Activated CD4-positive, alpha-beta memory T cell treated with anti-CD3 and anti-CD28 coated beads, Interleukin-2, amount 10 ng/mL, durations not matched to agents 7 days and 5 days (primary cell): ENCODE measurements at regions not wholly inside any gene's neighbourhood (a gene's known extent, or its start where the extent isn't known, plus 50 kb on each side); places are given as distances from the start of the nearest gene placed in this dataset.
"Not testable (repeated sequence)": the region's sequence is repeated elsewhere in the genome, so short reads cannot be mapped to it uniquely, and the experiment has no call there.

ENCODE experiments used
- CTCF ChIA-PET: fragments of 350-600 bp; sonication (Branson Sonifier 250); formaldehyde crosslinking; loops from one replicate; lab custom pipeline; 2021; ENCODE audit warnings: antibody characterized with exemption, inconsistent platforms; lab: Charles Lee
- POLR2A ChIA-PET: fragments of 350-600 bp; sonication (Branson Sonifier 250); formaldehyde crosslinking; loops from one replicate; lab custom pipeline; 2021; ENCODE audit warnings: antibody characterized with exemption; lab: Charles Lee
- DNase-seq: peaks from one replicate; pipeline ENCODE4 v3.0.0-alpha.2; 2020
- H3K27ac Mint-ChIP-seq: one replicate; pipeline ENCODE4 v1.8.0; 2021; ENCODE audit warnings: mild to moderate bottlenecking, mixed read lengths
- H3K27me3 Mint-ChIP-seq: one replicate; pipeline ENCODE4 v1.8.0; 2021; ENCODE audit warnings: mixed read lengths
- H3K36me3 Mint-ChIP-seq: one replicate; pipeline ENCODE4 v1.8.0; 2021; ENCODE audit warnings: low read depth, mixed read lengths
- H3K4me1 Mint-ChIP-seq: one replicate; pipeline ENCODE4 v1.8.0; 2021; ENCODE audit warnings: mixed read lengths
- H3K4me3 Mint-ChIP-seq: one replicate; pipeline ENCODE4 v1.8.0; 2021; ENCODE audit warnings: mild to moderate bottlenecking, mixed read lengths
- H3K9me3 Mint-ChIP-seq: one replicate; pipeline ENCODE4 v1.8.0; 2021; ENCODE audit warnings: mixed read lengths

GRCh38 chr15:34493001-34493400, 55.4 kb upstream of the GOLGA8A start:
- Mint-ChIP-seq H3K27me3 (peaks cover 59% of the 10 kb centered on the region), H3K36me3 (peaks cover 5% of the 10 kb centered on the region), H3K4me3 (no peak overlapping the region), H3K9me3 (peaks cover 5% of the 10 kb centered on the region), H3K4me1 (peaks cover 2% of the 10 kb centered on the region), H3K27ac (no peak overlapping the region)
- ChIA-PET POLR2A (interaction anchor here (1.4 kb wide), 1 partner anchor 22 kb away, joined by 3 read pairs; no protein-coding TSS in a partner anchor), CTCF (no interaction called here)
- DNase-seq = no peak

DNA sequence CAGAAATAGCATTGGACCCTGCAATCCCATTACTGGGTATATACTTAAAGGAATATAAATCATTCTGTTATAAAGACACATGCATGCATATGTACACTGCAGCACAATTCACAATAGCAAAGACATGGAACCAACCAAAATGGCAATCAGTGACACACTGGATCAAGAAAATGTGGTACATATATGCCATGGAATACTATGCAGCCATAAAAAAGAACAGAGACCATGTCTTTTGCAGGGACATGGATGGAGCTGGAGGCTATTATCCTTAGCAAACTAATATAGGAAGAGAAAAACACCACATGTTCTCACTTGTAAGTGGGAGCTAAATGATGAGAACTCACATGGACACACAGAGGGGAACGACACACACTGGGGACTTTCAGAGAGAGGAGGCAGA, 53.9 kb upstream of the GOLGA8A start:
- H3K9me3 Mint-ChIP-seq, H3K36me3 Mint-ChIP-seq, H3K27ac Mint-ChIP-seq, H3K4me1 Mint-ChIP-seq, DNase-seq, CTCF ChIA-PET, POLR2A ChIA-PET, H3K4me3 Mint-ChIP-seq: not testable (repeated sequence)
- H3K27me3 Mint-ChIP-seq = peaks cover 50% of the 10 kb centered on the region

DNA sequence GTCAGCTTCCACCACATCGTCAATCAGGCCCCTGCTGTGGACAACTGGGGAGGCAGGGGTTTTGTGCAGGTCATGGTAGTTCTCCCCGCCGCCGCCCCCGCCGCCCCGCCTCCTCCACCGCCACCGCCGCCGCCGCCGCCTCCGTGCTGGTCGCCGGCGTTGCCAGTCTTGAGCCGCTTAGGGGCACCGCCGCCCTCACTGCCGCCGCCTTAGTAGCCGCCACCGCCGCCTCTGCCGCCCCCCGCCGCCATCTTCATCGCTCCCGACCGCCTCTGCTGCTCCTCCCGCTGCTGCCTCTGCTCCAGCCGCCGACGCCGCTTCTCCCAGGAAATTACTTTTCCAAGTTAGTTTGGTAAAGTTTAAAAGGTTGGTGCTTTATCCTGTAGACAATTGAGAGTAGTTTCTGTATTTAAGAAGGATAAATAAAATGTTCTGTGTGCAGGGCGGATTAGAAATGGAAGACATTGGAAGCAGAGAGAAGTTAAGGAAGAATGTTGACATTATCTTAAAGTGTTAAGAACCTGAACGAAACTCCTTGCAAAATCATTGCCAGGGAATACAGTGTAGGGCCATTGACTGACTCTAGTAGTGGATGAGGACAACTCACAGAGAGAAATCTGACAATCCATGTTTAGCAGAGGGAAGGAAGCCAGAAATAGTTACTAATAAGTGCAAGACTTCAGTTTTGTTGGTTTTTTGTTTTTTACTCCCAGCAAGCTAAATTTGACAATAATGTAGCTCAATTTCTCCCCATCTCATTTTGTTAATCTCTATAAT, 53.0 kb upstream of the GOLGA8A start:
- no peak overlapping the region for H3K27ac Mint-ChIP-seq
- H3K4me3 Mint-ChIP-seq = no peak overlapping the region
- no peak for DNase-seq
- POLR2A ChIA-PET = no interaction called here
- peaks cover 5% of the 10 kb centered on the region for H3K9me3 Mint-ChIP-seq
- peaks cover 5% of the 10 kb centered on the region for H3K36me3 Mint-ChIP-seq
- H3K27me3 Mint-ChIP-seq = peaks cover 50% of the 10 kb centered on the region
- H3K4me1 Mint-ChIP-seq = peaks cover 2% of the 10 kb centered on the region
- CTCF ChIA-PET = no interaction called here

- H3K27ac Mint-ChIP-seq, H3K4me1 Mint-ChIP-seq, H3K36me3 Mint-ChIP-seq, POLR2A ChIA-PET, H3K9me3 Mint-ChIP-seq, H3K4me3 Mint-ChIP-seq, CTCF ChIA-PET, DNase-seq: not testable (repeated sequence)
- peaks cover 44% of the 10 kb centered on the region for H3K27me3 Mint-ChIP-seq
These were observed 51.7 kb upstream of the GOLGA8A start for GRCh38 chr15:34488973-34489959.
